Hepatocyte (in vitro differentiated cells): ENCODE measurements at regions not wholly inside any gene's neighbourhood (a gene's known extent, or its start where the extent isn't known, plus 50 kb on each side); places are given as distances from the start of the nearest gene placed in this dataset.

ENCODE experiments used
- DNase-seq: peaks from one replicate; pipeline ENCODE4 v3.0.0-alpha.2; 2016; ENCODE audit warnings: low spot score
- H2AFZ ChIP-seq: fragments of 200-600 bp; sonication (generic); 2 replicates; pipeline ENCODE4 v1.6.0; 2016; ENCODE audit warnings: antibody characterized with exemption, mild to moderate bottlenecking
- H3K27ac ChIP-seq: fragments of 200-600 bp; sonication (generic); 2 replicates; pipeline ENCODE4 v1.5.1; 2016; ENCODE audit warnings: mild to moderate bottlenecking
- H3K27me3 ChIP-seq: fragments of 200-600 bp; sonication (generic); 2 replicates; pipeline ENCODE4 v1.6.1; 2016
- H3K36me3 ChIP-seq: fragments of 200-600 bp; sonication (generic); replicated peaks from 2 replicates; pipeline ENCODE4 v1.5.1; 2016; ENCODE audit warnings: low read depth; ENCODE audit not compliant: insufficient read depth
- H3K4me1 ChIP-seq: fragments of 200-600 bp; sonication (generic); 2 replicates; pipeline ENCODE4 v1.5.1; 2016; ENCODE audit warnings: mild to moderate bottlenecking, moderate library complexity; ENCODE audit not compliant: insufficient read depth
- H3K4me2 ChIP-seq: fragments of 200-600 bp; sonication (generic); 2 replicates; pipeline ENCODE4 v1.6.0; 2016
- H3K4me3 ChIP-seq: fragments of 200-600 bp; sonication (generic); 2 replicates; pipeline ENCODE4 v1.5.1; 2016; ENCODE audit warnings: mild to moderate bottlenecking
- H3K79me2 ChIP-seq: fragments of 200-600 bp; sonication (generic); 2 replicates; pipeline ENCODE4 v1.6.0; 2017; ENCODE audit warnings: mild to moderate bottlenecking
- H3K9me2 ChIP-seq: fragments of 200-600 bp; sonication (generic); replicated peaks from 2 replicates; pipeline ENCODE4 v1.6.0; 2017; ENCODE audit warnings: mild to moderate bottlenecking; ENCODE audit not compliant: insufficient read depth
- H3K9me3 ChIP-seq: fragments of 200-600 bp; sonication (generic); 2 replicates; pipeline ENCODE4 v1.5.1; 2016; ENCODE audit warnings: low read depth, mild to moderate bottlenecking
- H4K20me1 ChIP-seq: fragments of 200-600 bp; sonication (generic); 2 replicates; pipeline ENCODE4 v1.6.0; 2016; ENCODE audit warnings: mild to moderate bottlenecking; ENCODE audit not compliant: insufficient read depth, poor library complexity, severe bottlenecking
- CTCF ChIP-seq: fragments of 200-600 bp; sonication (generic); IDR thresholded peaks from 2 replicates; pipeline ENCODE4 v1.5.1; 2016; ENCODE audit warnings: antibody characterized with exemption, mild to moderate bottlenecking; ENCODE audit not compliant: poor library complexity
- EZH2 ChIP-seq: fragments of 200-600 bp; sonication (generic); IDR thresholded peaks from 2 replicates; pipeline ENCODE4 v1.6.1; 2016; ENCODE audit warnings: antibody characterized with exemption, mild to moderate bottlenecking, borderline replicate concordance
- EZH2phosphoT487 ChIP-seq: fragments of 200-600 bp; sonication (generic); IDR thresholded peaks from one replicate; pipeline ENCODE4 v1.6.1; 2018; ENCODE audit warnings: antibody characterized with exemption, mild to moderate bottlenecking, low read depth, moderate library complexity; ENCODE audit not compliant: unreplicated experiment, severe bottlenecking
- WGBS: methylation state at CpG from one replicate; pipeline ENCODE4 v1.1.6; 2016; ENCODE audit warnings: low lambda C conversion rate; ENCODE audit errors: missing lambda C conversion rate; 5-methylcytosine and 5-hydroxymethylcytosine counted together

GRCh38 chr20:60785301-60785700 is 466.8 kb upstream of the CDH4 start:
- Histone ChIP-seq H3K4me2 (no peak overlapping the region), H3K4me3 (no peak overlapping the region), H2AFZ (no peak overlapping the region), H3K79me2 (no peaks in the 10 kb centered on the region), H3K27ac (no peak overlapping the region), H3K4me1 (no peaks in the 10 kb centered on the region), H3K9me3 (no peaks in the 10 kb centered on the region), H3K9me2 (no peaks in the 10 kb centered on the region), H4K20me1 (no peaks in the 10 kb centered on the region), H3K36me3 (no peaks in the 10 kb centered on the region), H3K27me3 (no peaks in the 10 kb centered on the region)
- DNase-seq = no peak
- WGBS = 93% methylated on average over 1 of the region's 1 CpG
- TF ChIP-seq EZH2phosphoT487 (no peak), CTCF (no peak), EZH2 (no peak)

GRCh38 chr20:60785785-60786184 is 466.3 kb upstream of the CDH4 start:
- no peak overlapping the region for H2AFZ ChIP-seq
- TF ChIP-seq CTCF = no peak
- TF ChIP-seq EZH2 = no peak
- TF ChIP-seq EZH2phosphoT487 = no peak

GRCh38 chr20:60786686-60787217 is 465.3 kb upstream of the CDH4 start:
- no peak for DNase-seq
- TF ChIP-seq CTCF = no peak
- no peak for TF ChIP-seq EZH2phosphoT487
- no peak for TF ChIP-seq EZH2
- no peak overlapping the region for H3K4me3 ChIP-seq
- no CpG with 5 or more reads among the region's 4 CpGs for WGBS
- H2AFZ ChIP-seq = no peak overlapping the region
- no peaks in the 10 kb centered on the region for H3K36me3 ChIP-seq
- no peaks in the 10 kb centered on the region for H3K4me1 ChIP-seq
- no peak overlapping the region for H3K4me2 ChIP-seq
- H3K27ac ChIP-seq = no peak overlapping the region
- no peaks in the 10 kb centered on the region for H3K27me3 ChIP-seq
- no peaks in the 10 kb centered on the region for H3K9me3 ChIP-seq
- no peaks in the 10 kb centered on the region for H3K79me2 ChIP-seq
- H3K9me2 ChIP-seq = no peaks in the 10 kb centered on the region
- H4K20me1 ChIP-seq = no peaks in the 10 kb centered on the region

More at GRCh38 chr20:60785785-60786184, 466.3 kb upstream of the CDH4 start:
- no peaks in the 10 kb centered on the region for H3K79me2 ChIP-seq
- 71% methylated on average over 7 of the region's 7 CpGs for WGBS
- no peaks in the 10 kb centered on the region for H3K36me3 ChIP-seq
- H3K9me3 ChIP-seq = no peaks in the 10 kb centered on the region
- H3K4me2 ChIP-seq = no peak overlapping the region
- H3K4me1 ChIP-seq = no peaks in the 10 kb centered on the region
- H3K27me3 ChIP-seq = no peaks in the 10 kb centered on the region
- no peak for DNase-seq
- no peaks in the 10 kb centered on the region for H4K20me1 ChIP-seq
- no peak overlapping the region for H3K27ac ChIP-seq
- no peaks in the 10 kb centered on the region for H3K9me2 ChIP-seq
- no peak overlapping the region for H3K4me3 ChIP-seq

GRCh38 chr20:60787276-60787675 is 464.8 kb upstream of the CDH4 start:
- 69% methylated on average over 4 of the region's 4 CpGs for WGBS
- Histone ChIP-seq H4K20me1 (no peaks in the 10 kb centered on the region), H3K9me2 (no peaks in the 10 kb centered on the region), H3K4me3 (no peak overlapping the region), H3K36me3 (no peaks in the 10 kb centered on the region), H3K9me3 (no peaks in the 10 kb centered on the region), H2AFZ (no peak overlapping the region), H3K4me1 (no peaks in the 10 kb centered on the region), H3K27ac (no peak overlapping the region), H3K4me2 (no peak overlapping the region), H3K27me3 (no peaks in the 10 kb centered on the region), H3K79me2 (no peaks in the 10 kb centered on the region)
- TF ChIP-seq EZH2phosphoT487 = no peak
- no peak for TF ChIP-seq EZH2
- no peak for TF ChIP-seq CTCF
- no peak for DNase-seq
